ENCODE measurements at regions not wholly inside any gene's neighbourhood (a gene's known extent, or its start where the extent isn't known, plus 50 kb on each side); places are given as distances from the start of the nearest gene placed in this dataset.

DNA sequence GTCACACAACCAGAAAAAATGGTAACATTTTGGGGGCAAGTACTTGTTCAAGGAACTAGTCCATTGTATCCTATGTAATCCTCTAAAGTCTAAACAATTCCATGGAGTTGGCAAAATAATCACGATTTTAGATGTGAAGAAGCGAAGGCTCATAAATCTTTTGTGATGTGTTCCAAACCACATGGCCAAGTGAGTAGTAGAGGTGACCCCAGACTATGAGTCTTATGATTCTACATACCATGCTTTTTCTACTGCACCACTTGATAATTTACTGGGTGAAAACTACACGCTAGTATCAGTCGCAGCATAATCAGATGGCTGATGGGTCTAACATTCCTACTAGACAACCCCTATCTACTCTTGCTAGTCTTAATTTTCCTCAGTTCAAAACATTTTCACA, 371.4 kb downstream of the OSR1 start:
- Histone ChIP-seq H3K4me1 (ENCODE audit: control insufficient read depth, insufficient read depth, low read length) (peaks cover 10% of the 10 kb centered on the region), H3K9me3 (ENCODE audit: control insufficient read depth, insufficient read depth, low read depth, low read length) (no peaks in the 10 kb centered on the region), H3K4me3 (ENCODE audit: low read depth, low read length) (no peak overlapping the region), H3K36me3 (ENCODE audit: control insufficient read depth in 2 of 2, insufficient read depth in 1 of 2, low read length in 2 of 2) (no peaks in the 10 kb centered on the region), H3K27ac (ENCODE audit: extremely low read depth, low read depth, low read length) (no peak overlapping the region)
- ChIA-PET POLR2A (no interaction called here), CTCF (interaction anchor here (0.7 kb wide), 1 partner anchor 158 kb away, joined by 3 read pairs; no protein-coding TSS in a partner anchor)
- TF ChIP-seq MEIS1 (CRISPR knock-in tag; IDR thresholded peaks at IDR 0.05; ENCODE audit: borderline replicate concordance): no peak
- TF ChIP-seq ZNF155 (tag by site-specific recombination; IDR thresholded peaks at IDR 0.05): no peak
- TF ChIP-seq, protein P1, sequence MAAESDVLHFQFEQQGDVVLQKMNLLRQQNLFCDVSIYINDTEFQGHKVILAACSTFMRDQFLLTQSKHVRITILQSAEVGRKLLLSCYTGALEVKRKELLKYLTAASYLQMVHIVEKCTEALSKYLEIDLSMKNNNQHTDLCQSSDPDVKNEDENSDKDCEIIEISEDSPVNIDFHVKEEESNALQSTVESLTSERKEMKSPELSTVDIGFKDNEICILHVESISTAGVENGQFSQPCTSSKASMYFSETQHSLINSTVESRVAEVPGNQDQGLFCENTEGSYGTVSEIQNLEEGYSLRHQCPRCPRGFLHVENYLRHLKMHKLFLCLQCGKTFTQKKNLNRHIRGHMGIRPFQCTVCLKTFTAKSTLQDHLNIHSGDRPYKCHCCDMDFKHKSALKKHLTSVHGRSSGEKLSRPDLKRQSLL (tag by site-specific recombination; IDR thresholded peaks at IDR 0.05): no peak
- TF ChIP-seq ZNF558 (tag by site-specific recombination; IDR thresholded peaks at IDR 0.05): no peak
- TF ChIP-seq ZNF394 (tag by site-specific recombination; IDR thresholded peaks at IDR 0.05; ENCODE audit: borderline replicate concordance): no peak

DNA sequence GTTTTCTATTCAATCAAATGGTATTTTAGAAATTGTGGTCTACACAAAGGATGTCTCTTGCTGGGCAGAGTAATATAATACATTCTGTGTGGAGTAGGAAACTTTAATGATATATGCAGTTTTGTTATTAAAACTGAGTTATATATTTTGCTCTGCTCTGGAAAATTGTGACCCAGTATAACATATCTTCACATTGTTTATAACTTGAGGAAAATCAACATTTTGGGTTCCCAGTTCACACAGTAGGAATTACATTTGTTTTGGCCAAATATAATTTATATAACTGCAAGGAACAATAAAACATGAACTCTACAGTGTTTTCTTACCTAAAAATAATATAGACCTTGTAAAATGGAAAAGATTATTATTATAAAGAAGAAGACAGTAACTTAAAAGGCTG, 372.4 kb downstream of the OSR1 start:
- POLR2A ChIA-PET: no interaction called here
- Histone ChIP-seq H3K4me1 (ENCODE audit: control insufficient read depth, insufficient read depth, low read length) (peaks cover 6% of the 10 kb centered on the region; the same call in 1 of the 2 replicates), H3K36me3 (ENCODE audit: control insufficient read depth in 2 of 2, insufficient read depth in 1 of 2, low read length in 2 of 2) (no peaks in the 10 kb centered on the region), H3K27ac (ENCODE audit: extremely low read depth, low read depth, low read length) (no peak overlapping the region), H3K9me3 (ENCODE audit: control insufficient read depth, insufficient read depth, low read depth, low read length) (no peaks in the 10 kb centered on the region), H3K4me3 (ENCODE audit: low read depth, low read length) (no peak overlapping the region)
- CTCF ChIA-PET: no interaction called here
- TF ChIP-seq ZNF768 (tag by site-specific recombination; IDR thresholded peaks at IDR 0.05) (no peak), ZNF292 (tag by site-specific recombination; IDR thresholded peaks at IDR 0.05; ENCODE audit: borderline replicate concordance, low read depth) (no peak), BCL11A (tag by site-specific recombination; IDR thresholded peaks at IDR 0.05; ENCODE audit: low read depth) (no peak), KLF9 (tag by site-specific recombination; IDR thresholded peaks at IDR 0.05; ENCODE audit: low read depth) (no peak), ZNF157 (tag by site-specific recombination; IDR thresholded peaks at IDR 0.05) (no peak), ZNF354C (tag by site-specific recombination; IDR thresholded peaks at IDR 0.05; ENCODE audit: borderline replicate concordance, low read depth) (no peak), ZNF48 (tag by site-specific recombination; IDR thresholded peaks at IDR 0.05) (no peak), ZNF366 (tag by site-specific recombination; conservative IDR thresholded peaks at IDR 0.05) (no peak), PRDM1 (tag by site-specific recombination; IDR thresholded peaks at IDR 0.05) (no peak)
- TF ChIP-seq, protein P2, sequence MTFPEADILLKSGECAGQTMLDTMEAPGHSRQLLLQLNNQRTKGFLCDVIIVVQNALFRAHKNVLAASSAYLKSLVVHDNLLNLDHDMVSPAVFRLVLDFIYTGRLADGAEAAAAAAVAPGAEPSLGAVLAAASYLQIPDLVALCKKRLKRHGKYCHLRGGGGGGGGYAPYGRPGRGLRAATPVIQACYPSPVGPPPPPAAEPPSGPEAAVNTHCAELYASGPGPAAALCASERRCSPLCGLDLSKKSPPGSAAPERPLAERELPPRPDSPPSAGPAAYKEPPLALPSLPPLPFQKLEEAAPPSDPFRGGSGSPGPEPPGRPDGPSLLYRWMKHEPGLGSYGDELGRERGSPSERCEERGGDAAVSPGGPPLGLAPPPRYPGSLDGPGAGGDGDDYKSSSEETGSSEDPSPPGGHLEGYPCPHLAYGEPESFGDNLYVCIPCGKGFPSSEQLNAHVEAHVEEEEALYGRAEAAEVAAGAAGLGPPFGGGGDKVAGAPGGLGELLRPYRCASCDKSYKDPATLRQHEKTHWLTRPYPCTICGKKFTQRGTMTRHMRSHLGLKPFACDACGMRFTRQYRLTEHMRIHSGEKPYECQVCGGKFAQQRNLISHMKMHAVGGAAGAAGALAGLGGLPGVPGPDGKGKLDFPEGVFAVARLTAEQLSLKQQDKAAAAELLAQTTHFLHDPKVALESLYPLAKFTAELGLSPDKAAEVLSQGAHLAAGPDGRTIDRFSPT (tag by site-specific recombination; IDR thresholded peaks at IDR 0.05): no peak
- TF ChIP-seq, protein P3, sequence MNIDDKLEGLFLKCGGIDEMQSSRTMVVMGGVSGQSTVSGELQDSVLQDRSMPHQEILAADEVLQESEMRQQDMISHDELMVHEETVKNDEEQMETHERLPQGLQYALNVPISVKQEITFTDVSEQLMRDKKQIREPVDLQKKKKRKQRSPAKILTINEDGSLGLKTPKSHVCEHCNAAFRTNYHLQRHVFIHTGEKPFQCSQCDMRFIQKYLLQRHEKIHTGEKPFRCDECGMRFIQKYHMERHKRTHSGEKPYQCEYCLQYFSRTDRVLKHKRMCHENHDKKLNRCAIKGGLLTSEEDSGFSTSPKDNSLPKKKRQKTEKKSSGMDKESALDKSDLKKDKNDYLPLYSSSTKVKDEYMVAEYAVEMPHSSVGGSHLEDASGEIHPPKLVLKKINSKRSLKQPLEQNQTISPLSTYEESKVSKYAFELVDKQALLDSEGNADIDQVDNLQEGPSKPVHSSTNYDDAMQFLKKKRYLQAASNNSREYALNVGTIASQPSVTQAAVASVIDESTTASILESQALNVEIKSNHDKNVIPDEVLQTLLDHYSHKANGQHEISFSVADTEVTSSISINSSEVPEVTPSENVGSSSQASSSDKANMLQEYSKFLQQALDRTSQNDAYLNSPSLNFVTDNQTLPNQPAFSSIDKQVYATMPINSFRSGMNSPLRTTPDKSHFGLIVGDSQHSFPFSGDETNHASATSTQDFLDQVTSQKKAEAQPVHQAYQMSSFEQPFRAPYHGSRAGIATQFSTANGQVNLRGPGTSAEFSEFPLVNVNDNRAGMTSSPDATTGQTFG (tag by site-specific recombination; IDR thresholded peaks at IDR 0.05; ENCODE audit: borderline replicate concordance): no peak
- TF ChIP-seq, protein P4, sequence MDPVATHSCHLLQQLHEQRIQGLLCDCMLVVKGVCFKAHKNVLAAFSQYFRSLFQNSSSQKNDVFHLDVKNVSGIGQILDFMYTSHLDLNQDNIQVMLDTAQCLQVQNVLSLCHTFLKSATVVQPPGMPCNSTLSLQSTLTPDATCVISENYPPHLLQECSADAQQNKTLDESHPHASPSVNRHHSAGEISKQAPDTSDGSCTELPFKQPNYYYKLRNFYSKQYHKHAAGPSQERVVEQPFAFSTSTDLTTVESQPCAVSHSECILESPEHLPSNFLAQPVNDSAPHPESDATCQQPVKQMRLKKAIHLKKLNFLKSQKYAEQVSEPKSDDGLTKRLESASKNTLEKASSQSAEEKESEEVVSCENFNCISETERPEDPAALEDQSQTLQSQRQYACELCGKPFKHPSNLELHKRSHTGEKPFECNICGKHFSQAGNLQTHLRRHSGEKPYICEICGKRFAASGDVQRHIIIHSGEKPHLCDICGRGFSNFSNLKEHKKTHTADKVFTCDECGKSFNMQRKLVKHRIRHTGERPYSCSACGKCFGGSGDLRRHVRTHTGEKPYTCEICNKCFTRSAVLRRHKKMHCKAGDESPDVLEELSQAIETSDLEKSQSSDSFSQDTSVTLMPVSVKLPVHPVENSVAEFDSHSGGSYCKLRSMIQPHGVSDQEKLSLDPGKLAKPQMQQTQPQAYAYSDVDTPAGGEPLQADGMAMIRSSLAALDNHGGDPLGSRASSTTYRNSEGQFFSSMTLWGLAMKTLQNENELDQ (tag by site-specific recombination; IDR thresholded peaks at IDR 0.05; ENCODE audit: low read depth): no peak

All from HEK293 (cell line).